ENCODE measurements at regions not wholly inside any gene's neighbourhood (a gene's known extent, or its start where the extent isn't known, plus 50 kb on each side); places are given as distances from the start of the nearest gene placed in this dataset.

DNA sequence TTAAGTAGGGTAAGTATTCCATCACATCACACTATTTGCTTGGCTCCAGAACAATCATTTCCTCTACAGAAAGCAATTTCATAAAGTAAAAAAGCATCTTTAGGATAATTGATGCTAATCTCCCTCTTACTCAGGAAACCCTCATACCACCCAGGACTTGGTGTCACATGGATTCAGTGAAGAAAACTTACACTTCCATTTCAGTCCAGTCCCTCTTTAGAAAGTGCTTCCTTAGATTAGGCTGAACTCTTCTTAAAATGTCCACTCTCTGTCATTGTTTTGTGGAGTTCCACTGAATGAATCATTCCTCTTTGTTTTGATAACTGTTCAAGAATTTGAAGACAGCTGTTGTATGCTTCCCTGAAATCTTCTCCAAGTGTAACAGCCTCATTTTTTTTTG is 144.0 kb upstream of the ZNF462 start:
- Histone ChIP-seq H3K27me3 (ENCODE audit: insufficient read depth, low read length) (no peaks in the 10 kb centered on the region), H3K79me1 (ENCODE audit: insufficient read depth, low read depth, low read length, poor library complexity, severe bottlenecking) (no peaks in the 10 kb centered on the region), H3K14ac (ENCODE audit: insufficient read depth, low read length) (no peak overlapping the region), H3K9me3 (ENCODE audit: control insufficient read depth, low read depth, low read length) (no peaks in the 10 kb centered on the region), H2AFZ (ENCODE audit: low read length) (no peak overlapping the region), H3K23ac (ENCODE audit: insufficient read length, low read depth, low read length) (no peak overlapping the region), H2BK20ac (ENCODE audit: low read depth, low read length, poor library complexity, severe bottlenecking) (no peak overlapping the region), H4K20me1 (ENCODE audit: control insufficient read depth, insufficient read depth, insufficient read length) (no peaks in the 10 kb centered on the region), H2BK12ac (ENCODE audit: insufficient read length, low read depth, low read length) (no peak overlapping the region), H4K8ac (replicated peaks; ENCODE audit: insufficient read length, low read depth, low read length) (no peak overlapping the region), H3K4me2 (ENCODE audit: insufficient read depth, insufficient read length, low read length) (no peak overlapping the region), H4K91ac (ENCODE audit: insufficient read length, low read depth, low read length) (no peak overlapping the region), H2BK5ac (ENCODE audit: insufficient read length, low read length) (no peak overlapping the region), H3K18ac (ENCODE audit: insufficient read length, low read depth, low read length) (no peak overlapping the region), H3K9ac (ENCODE audit: extremely low read depth, insufficient read length, low read length) (no peak overlapping the region), H3K4ac (ENCODE audit: low read depth, low read length) (no peak overlapping the region), H3T11ph (ENCODE audit: low read length) (no peak overlapping the region), H2AK5ac (ENCODE audit: insufficient read length, low read length) (no peak overlapping the region), H3K79me2 (ENCODE audit: insufficient read depth, low read length) (no peaks in the 10 kb centered on the region), H4K5ac (ENCODE audit: insufficient read length, low read depth, low read length) (no peak overlapping the region), H2BK120ac (ENCODE audit: low read depth, low read length, poor library complexity, severe bottlenecking) (no peak overlapping the region), H3K4me1 (ENCODE audit: insufficient read depth, low read length) (peaks cover 7% of the 10 kb centered on the region; the same call in 1 of the 2 replicates), H3K56ac (ENCODE audit: insufficient read length, low read depth, low read length) (no peak overlapping the region), H3K27ac (ENCODE audit: insufficient read length, low read depth, low read length) (no peak overlapping the region), H3K23me2 (ENCODE audit: insufficient read length, low read depth, low read length, poor library complexity, severe bottlenecking) (no peaks in the 10 kb centered on the region), H2BK15ac (ENCODE audit: low read depth, low read length) (no peak overlapping the region)
- no peak overlapping the region for H3K27ac Mint-ChIP-seq
- peaks cover 0 to 4% (median 0%) of the 10 kb centered on the region in 3 experiments; a peak in 1 of 7 replicates for H3K36me3 Mint-ChIP-seq (ENCODE audit: insufficient read depth in 1 of 3, low read depth in 3 of 3)
- H3K4me1 Mint-ChIP-seq = peaks cover 13 to 17% of the 10 kb centered on the region in 2 experiments
- no peak for DNase-seq
- H3K27me3 Mint-ChIP-seq (ENCODE audit: low read depth) = no peaks in the 10 kb centered on the region
- TF ChIP-seq, protein P1, sequence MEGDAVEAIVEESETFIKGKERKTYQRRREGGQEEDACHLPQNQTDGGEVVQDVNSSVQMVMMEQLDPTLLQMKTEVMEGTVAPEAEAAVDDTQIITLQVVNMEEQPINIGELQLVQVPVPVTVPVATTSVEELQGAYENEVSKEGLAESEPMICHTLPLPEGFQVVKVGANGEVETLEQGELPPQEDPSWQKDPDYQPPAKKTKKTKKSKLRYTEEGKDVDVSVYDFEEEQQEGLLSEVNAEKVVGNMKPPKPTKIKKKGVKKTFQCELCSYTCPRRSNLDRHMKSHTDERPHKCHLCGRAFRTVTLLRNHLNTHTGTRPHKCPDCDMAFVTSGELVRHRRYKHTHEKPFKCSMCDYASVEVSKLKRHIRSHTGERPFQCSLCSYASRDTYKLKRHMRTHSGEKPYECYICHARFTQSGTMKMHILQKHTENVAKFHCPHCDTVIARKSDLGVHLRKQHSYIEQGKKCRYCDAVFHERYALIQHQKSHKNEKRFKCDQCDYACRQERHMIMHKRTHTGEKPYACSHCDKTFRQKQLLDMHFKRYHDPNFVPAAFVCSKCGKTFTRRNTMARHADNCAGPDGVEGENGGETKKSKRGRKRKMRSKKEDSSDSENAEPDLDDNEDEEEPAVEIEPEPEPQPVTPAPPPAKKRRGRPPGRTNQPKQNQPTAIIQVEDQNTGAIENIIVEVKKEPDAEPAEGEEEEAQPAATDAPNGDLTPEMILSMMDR (conservative IDR thresholded peaks at IDR 0.05) = no peak
- H3K4me3 Mint-ChIP-seq = no peak overlapping the region
- no peaks in the 10 kb centered on the region; a peak in 1 of 5 replicates for H3K9me3 Mint-ChIP-seq

Data from H9 (cell line).